ENCODE measurements at regions not wholly inside any gene's neighbourhood (a gene's known extent, or its start where the extent isn't known, plus 50 kb on each side); places are given as distances from the start of the nearest gene placed in this dataset.

DNA sequence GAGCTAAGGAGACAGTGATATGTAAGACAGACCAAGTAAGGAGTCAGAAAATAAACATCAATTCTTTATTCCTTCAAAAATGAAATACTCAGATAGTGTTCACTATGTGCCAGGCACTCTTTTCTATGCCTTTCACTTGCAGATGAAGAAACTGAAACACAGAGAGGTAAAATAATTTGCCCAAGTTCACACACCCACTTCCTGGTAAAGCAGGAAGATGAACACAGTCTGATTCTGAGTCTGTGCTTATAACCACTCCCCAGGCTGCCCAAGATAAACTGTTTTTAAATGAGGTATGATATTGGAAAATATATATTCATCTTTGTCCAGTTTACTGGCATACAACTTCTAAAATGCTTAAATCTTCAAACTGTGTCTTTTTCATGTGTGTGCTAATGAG lies 294.4 kb upstream of the NPVF start:
- Histone ChIP-seq H3K9me3 (ENCODE audit: control insufficient read depth, insufficient read depth, low read length) (no peaks in the 10 kb centered on the region), H3K27me3 (ENCODE audit: control insufficient read depth, insufficient read depth, low read length) (no peaks in the 10 kb centered on the region), H3K4me3 (ENCODE audit: low read depth, low read length) (no peak overlapping the region), H3K27ac (ENCODE audit: low read depth, low read length) (no peak overlapping the region)
- TF ChIP-seq, protein P1, sequence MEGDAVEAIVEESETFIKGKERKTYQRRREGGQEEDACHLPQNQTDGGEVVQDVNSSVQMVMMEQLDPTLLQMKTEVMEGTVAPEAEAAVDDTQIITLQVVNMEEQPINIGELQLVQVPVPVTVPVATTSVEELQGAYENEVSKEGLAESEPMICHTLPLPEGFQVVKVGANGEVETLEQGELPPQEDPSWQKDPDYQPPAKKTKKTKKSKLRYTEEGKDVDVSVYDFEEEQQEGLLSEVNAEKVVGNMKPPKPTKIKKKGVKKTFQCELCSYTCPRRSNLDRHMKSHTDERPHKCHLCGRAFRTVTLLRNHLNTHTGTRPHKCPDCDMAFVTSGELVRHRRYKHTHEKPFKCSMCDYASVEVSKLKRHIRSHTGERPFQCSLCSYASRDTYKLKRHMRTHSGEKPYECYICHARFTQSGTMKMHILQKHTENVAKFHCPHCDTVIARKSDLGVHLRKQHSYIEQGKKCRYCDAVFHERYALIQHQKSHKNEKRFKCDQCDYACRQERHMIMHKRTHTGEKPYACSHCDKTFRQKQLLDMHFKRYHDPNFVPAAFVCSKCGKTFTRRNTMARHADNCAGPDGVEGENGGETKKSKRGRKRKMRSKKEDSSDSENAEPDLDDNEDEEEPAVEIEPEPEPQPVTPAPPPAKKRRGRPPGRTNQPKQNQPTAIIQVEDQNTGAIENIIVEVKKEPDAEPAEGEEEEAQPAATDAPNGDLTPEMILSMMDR (IDR thresholded peaks at IDR 0.05; ENCODE audit: low read depth, low read length), result no peak
- POLR2A ChIA-PET, result no interaction called here
- no peak for DNase-seq (ENCODE audit: low read depth, low spot score)
- CTCF ChIA-PET, result no interaction called here

DNA sequence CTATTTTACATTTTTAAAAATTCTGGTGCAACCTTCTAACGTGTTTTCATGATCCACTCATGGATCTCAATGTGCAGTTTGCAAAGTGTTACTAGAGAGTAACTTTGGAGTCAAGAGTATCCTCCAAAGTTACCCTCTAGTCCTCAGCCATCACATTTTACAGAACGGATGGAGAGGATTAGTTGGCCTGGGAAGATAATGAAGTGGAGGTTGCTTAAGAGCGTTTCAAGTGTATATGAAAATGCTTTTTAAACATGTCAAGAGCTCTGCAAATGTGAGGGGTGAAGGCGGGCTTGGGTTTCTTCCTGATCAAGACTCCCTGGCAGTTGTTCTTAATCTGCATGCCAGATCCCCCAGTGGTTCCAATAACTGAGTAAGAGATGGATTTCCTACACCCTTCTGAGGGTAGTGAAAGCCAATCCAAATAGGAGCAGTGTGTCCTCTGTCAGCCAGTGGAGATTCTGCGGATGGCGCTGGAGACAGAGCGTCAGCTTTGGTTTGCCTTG lies 299.4 kb upstream of the NPVF start:
- CTCF ChIA-PET, result no interaction called here
- TF ChIP-seq, protein P1 (IDR thresholded peaks at IDR 0.05; ENCODE audit: low read depth, low read length), result no peak
- DNase-seq (ENCODE audit: low read depth, low spot score), result no peak
- H3K27ac ChIP-seq (ENCODE audit: low read depth, low read length), result no peak overlapping the region
- no peaks in the 10 kb centered on the region for H3K9me3 ChIP-seq (ENCODE audit: control insufficient read depth, insufficient read depth, low read length)
- POLR2A ChIA-PET, result no interaction called here
- no peaks in the 10 kb centered on the region for H3K27me3 ChIP-seq (ENCODE audit: control insufficient read depth, insufficient read depth, low read length)
- no peak overlapping the region for H3K4me3 ChIP-seq (ENCODE audit: low read depth, low read length)

DNA sequence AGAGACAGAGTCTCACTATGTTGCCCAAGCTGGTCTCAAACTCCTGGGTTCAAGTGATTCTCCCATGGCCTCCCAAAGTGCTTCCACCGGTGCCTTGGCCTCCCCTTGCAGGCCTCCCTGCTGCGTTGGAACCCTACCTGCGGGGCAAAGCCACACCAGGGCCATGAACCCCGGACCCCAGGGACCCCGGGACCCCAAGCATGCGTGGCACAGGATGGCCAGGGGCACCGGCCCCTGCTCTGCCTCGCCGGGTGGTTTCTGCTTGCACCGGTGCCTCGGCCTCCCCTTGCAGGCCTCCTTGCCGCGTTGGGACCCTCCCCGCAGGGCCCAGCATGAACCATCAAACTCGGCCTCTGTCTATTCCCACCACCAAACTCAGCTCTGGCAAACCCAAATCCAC lies 301.0 kb upstream of the NPVF start:
- H3K4me3 ChIP-seq (ENCODE audit: low read depth, low read length), result no peak overlapping the region
- TF ChIP-seq, protein P1 (IDR thresholded peaks at IDR 0.05; ENCODE audit: low read depth, low read length), result no peak

DNA sequence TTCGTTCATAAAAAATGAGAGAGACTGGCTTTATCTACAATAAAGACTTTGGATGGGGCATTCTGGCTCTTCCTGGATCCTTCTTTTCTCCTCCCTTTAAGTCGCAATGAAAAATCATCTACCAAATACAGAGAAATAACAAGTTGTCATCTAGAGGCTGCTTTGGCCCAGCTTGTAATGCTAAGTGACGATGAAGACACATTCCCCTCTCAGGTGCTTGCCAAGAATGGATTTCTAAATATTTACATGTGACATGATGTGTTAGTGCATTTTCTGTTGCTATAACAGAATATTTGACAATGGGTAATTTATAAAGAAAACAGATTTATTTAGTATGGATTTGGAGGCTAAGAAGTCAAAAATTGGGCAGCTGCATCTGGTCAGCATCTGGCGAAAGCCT lies 308.6 kb upstream of the NPVF start:
- no peaks in the 10 kb centered on the region for H3K9me3 ChIP-seq (ENCODE audit: control insufficient read depth, insufficient read depth, low read length)
- H3K27me3 ChIP-seq (ENCODE audit: control insufficient read depth, insufficient read depth, low read length), result no peaks in the 10 kb centered on the region
- H3K4me3 ChIP-seq (ENCODE audit: low read depth, low read length), result no peak overlapping the region
- POLR2A ChIA-PET, result no interaction called here
- TF ChIP-seq, protein P1 (IDR thresholded peaks at IDR 0.05; ENCODE audit: low read depth, low read length), result no peak
- no peak overlapping the region for H3K27ac ChIP-seq (ENCODE audit: low read depth, low read length)
- CTCF ChIA-PET, result no interaction called here
- no peak for DNase-seq (ENCODE audit: low read depth, low spot score)

More for the DNA sequence above, 301.0 kb upstream of the NPVF start:
- CTCF ChIA-PET, result no interaction called here
- H3K27ac ChIP-seq (ENCODE audit: low read depth, low read length), result no peak overlapping the region
- POLR2A ChIA-PET, result no interaction called here
- H3K9me3 ChIP-seq (ENCODE audit: control insufficient read depth, insufficient read depth, low read length), result no peaks in the 10 kb centered on the region
- DNase-seq (ENCODE audit: low read depth, low spot score), result no peak
- H3K27me3 ChIP-seq (ENCODE audit: control insufficient read depth, insufficient read depth, low read length), result no peaks in the 10 kb centered on the region

DNA sequence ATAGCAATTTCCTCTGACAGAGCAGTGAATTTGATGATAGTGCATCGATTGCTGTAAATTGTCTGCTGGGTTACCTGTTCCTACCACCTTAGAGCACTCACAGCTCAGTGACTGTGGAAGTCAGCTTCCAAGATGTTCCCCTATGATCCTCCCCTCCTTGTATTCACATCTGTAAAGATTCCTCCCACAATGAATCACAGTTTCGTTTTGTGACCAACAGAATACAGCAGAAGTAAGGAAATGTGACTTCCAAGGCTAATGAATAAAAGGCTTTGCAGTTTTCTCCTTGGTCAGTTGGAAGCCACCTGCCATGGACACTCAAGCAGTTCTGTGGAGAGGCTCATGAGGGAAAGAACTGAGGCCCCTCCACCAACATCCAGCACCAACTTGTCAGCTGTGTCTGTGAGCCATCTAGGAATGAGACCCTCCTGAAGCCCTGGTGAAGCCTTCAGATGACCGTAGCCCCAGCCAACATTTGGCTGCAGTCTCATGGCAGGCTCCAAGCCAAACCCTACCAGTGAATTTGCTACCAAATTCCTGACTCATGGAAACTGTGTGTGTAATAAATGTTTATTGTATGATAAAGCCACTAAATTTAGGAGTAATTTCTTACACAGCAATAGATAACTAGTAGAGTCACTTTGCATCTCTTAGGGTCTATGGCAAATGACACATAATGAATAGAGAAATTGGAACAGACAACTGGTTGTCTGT lies 309.5 kb upstream of the NPVF start:
- CTCF ChIA-PET, result interaction anchor here (1.6 kb wide), 1 partner anchor 28 kb away, joined by 7 read pairs; no protein-coding TSS in a partner anchor
- DNase-seq (ENCODE audit: low read depth, low spot score), result no peak
- TF ChIP-seq, protein P1 (IDR thresholded peaks at IDR 0.05; ENCODE audit: low read depth, low read length), result no peak

More for the DNA sequence above, 309.5 kb upstream of the NPVF start:
- POLR2A ChIA-PET, result no interaction called here
- no peaks in the 10 kb centered on the region for H3K27me3 ChIP-seq (ENCODE audit: control insufficient read depth, insufficient read depth, low read length)
- no peak overlapping the region for H3K4me3 ChIP-seq (ENCODE audit: low read depth, low read length)
- no peaks in the 10 kb centered on the region for H3K9me3 ChIP-seq (ENCODE audit: control insufficient read depth, insufficient read depth, low read length)
- H3K27ac ChIP-seq (ENCODE audit: low read depth, low read length), result no peak overlapping the region

All from AG04450 (cell line).